ENCODE measurements at regions not wholly inside any gene's neighbourhood (a gene's known extent, or its start where the extent isn't known, plus 50 kb on each side); places are given as distances from the start of the nearest gene placed in this dataset.
A peak's percentile ranks its signal among the peaks of the same experiment; 100 is the strongest.

DNA sequence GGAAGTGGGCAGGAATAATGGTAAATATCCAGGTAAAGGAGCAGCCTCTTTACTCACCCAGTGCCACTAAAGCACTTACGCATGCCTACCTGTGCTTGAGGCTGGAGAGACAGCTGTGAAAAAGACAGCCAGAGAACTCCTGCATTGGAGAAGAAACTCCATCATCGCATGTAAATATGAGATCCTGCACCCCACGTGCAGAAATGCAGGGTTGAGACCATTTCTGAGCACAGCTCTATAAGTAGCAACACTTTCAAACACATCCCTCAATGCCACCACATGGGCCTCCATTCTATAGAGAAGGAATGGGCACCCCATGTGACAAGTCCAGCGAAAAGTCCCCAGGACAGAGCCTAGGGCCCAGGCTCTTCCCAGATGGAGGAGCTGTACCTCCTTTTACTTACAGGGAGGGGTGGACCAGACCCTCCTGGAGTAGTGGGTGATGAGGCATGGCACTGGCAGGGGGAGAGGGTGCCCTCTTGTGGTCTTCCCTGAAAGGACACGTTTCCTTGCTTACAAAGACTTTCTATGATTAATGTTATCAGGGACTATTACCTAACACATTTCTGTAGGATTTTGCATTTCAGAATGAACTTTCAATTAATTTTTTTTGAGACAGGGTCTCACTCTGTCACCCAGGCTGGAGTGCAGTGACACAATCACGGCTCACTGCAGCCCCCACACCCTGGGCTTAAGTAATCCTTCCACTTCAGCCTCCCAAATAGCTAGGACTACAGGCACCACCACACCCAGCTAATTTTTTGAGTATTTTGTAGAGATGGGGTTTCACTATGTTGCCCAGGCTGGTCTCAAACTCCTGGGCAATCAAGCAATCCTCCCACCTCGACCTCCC, 55.3 kb upstream of the IL17B start:
- TF ChIP-seq, protein P1, sequence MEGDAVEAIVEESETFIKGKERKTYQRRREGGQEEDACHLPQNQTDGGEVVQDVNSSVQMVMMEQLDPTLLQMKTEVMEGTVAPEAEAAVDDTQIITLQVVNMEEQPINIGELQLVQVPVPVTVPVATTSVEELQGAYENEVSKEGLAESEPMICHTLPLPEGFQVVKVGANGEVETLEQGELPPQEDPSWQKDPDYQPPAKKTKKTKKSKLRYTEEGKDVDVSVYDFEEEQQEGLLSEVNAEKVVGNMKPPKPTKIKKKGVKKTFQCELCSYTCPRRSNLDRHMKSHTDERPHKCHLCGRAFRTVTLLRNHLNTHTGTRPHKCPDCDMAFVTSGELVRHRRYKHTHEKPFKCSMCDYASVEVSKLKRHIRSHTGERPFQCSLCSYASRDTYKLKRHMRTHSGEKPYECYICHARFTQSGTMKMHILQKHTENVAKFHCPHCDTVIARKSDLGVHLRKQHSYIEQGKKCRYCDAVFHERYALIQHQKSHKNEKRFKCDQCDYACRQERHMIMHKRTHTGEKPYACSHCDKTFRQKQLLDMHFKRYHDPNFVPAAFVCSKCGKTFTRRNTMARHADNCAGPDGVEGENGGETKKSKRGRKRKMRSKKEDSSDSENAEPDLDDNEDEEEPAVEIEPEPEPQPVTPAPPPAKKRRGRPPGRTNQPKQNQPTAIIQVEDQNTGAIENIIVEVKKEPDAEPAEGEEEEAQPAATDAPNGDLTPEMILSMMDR (IDR thresholded peaks at IDR 0.05) = peak; percentile 83
- Histone ChIP-seq H3K27me3 (ENCODE audit: control insufficient read depth, insufficient read depth, low read length) (peaks cover 3% of the 10 kb centered on the region), H3K4me1 (ENCODE audit: control insufficient read depth, insufficient read depth, low read length) (peaks cover 10% of the 10 kb centered on the region), H3K36me3 (ENCODE audit: control insufficient read depth, insufficient read depth, low read length) (no peaks in the 10 kb centered on the region), H3K9me3 (ENCODE audit: control insufficient read depth, insufficient read depth, low read length) (no peaks in the 10 kb centered on the region), H3K27ac (ENCODE audit: low read length) (no peak overlapping the region), H3K4me3 (ENCODE audit: low read length) (no peak overlapping the region)
- intact Hi-C loops (cut with micrococcal nuclease) = loop anchor here (2.0 kb wide), 1 partner anchor 118 kb away; no protein-coding TSS in a partner anchor
- DNase-seq (peak; percentile 31 to 70), ATAC-seq (peak; percentile 53 to 63 (median 55))
- Mint-ChIP-seq H3K9me3 (no peaks in the 10 kb centered on the region), H3K27me3 (ENCODE audit: low read depth in 2 of 2) (peaks cover 9 to 10% of the 10 kb centered on the region in 2 donors), H3K4me3 (no peak overlapping the region), H3K36me3 (no peaks in the 10 kb centered on the region), H3K4me1 (peaks cover 16 to 17% of the 10 kb centered on the region in 2 donors), H3K27ac (peak overlapping the region in 1 of 2 donors; percentile 40)
- 65% methylated on average over 7 of the region's 7 CpGs for WGBS (ENCODE audit: insufficient coverage)

- Mint-ChIP-seq H3K4me3 (no peak overlapping the region), H3K9me3 (no peaks in the 10 kb centered on the region), H3K36me3 (no peaks in the 10 kb centered on the region), H3K27ac (peak overlapping the region in 1 of 2 donors; percentile 40), H3K27me3 (ENCODE audit: low read depth in 2 of 2) (peaks cover 9 to 10% of the 10 kb centered on the region in 2 donors), H3K4me1 (peaks cover 16 to 17% of the 10 kb centered on the region in 2 donors)
- WGBS (ENCODE audit: insufficient coverage) = 82% methylated on average over 6 of the region's 8 CpGs
- no peaks in the 10 kb centered on the region for H3K36me3 ChIP-seq (ENCODE audit: control insufficient read depth, insufficient read depth, low read length)
- DNase-seq = no peak
- H3K4me1 ChIP-seq (ENCODE audit: control insufficient read depth, insufficient read depth, low read length) = peaks cover 14% of the 10 kb centered on the region
- intact Hi-C loops (cut with micrococcal nuclease) = loop anchor here (2.0 kb wide), 1 partner anchor 117 kb away; no protein-coding TSS in a partner anchor
- no peak for ATAC-seq
- no peak overlapping the region for H3K27ac ChIP-seq (ENCODE audit: low read length)
- H3K9me3 ChIP-seq (ENCODE audit: control insufficient read depth, insufficient read depth, low read length) = no peaks in the 10 kb centered on the region
- TF ChIP-seq, protein P1 (IDR thresholded peaks at IDR 0.05) = no peak
- H3K27me3 ChIP-seq (ENCODE audit: control insufficient read depth, insufficient read depth, low read length) = peaks cover 3% of the 10 kb centered on the region
- no peak overlapping the region for H3K4me3 ChIP-seq (ENCODE audit: low read length)
Measured at GRCh38 chr5:149433524-149434131, 54.5 kb upstream of the IL17B start.

DNA sequence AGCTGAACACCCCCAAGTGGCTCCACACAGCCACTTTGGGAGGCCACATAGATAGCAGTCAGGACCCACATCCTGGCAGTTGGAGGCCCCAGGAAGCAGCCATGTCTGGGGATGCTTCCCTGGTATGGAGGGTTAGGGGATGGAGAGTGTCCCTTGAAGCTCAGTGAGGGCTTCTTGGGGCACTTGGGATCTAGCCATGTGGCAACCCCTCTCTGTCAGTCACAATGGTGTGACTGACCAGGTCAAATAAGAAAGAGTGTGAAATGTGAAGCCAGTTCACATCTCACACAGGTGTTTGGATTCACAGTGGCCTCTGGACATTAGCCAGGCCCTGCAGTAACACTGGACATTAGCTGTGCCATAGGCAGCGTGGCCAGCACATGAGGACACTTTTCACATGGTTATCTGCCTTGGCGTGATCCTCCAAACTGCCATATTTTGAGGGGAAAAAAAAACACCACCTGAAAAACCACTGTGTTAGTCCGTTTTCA, 53.9 kb upstream of the IL17B start:
- Mint-ChIP-seq H3K27me3 (ENCODE audit: low read depth in 2 of 2) (peaks cover 5 to 10% of the 10 kb centered on the region in 2 donors), H3K9me3 (no peaks in the 10 kb centered on the region)
- intact Hi-C loops (cut with micrococcal nuclease) = no loop called here

More for the DNA sequence above, 53.9 kb upstream of the IL17B start:
- TF ChIP-seq, protein P1 (IDR thresholded peaks at IDR 0.05) = no peak
- Histone ChIP-seq H3K9me3 (ENCODE audit: control insufficient read depth, insufficient read depth, low read length) (no peaks in the 10 kb centered on the region), H3K27me3 (ENCODE audit: control insufficient read depth, insufficient read depth, low read length) (peaks cover 3% of the 10 kb centered on the region), H3K4me3 (ENCODE audit: low read length) (no peak overlapping the region), H3K27ac (ENCODE audit: low read length) (no peak overlapping the region), H3K4me1 (ENCODE audit: control insufficient read depth, insufficient read depth, low read length) (peaks cover 15% of the 10 kb centered on the region), H3K36me3 (ENCODE audit: control insufficient read depth, insufficient read depth, low read length) (no peaks in the 10 kb centered on the region)
- DNase-seq = no peak
- no peak overlapping the region for H3K4me3 Mint-ChIP-seq
- no peak for ATAC-seq
- peaks cover 16 to 17% of the 10 kb centered on the region in 2 donors for H3K4me1 Mint-ChIP-seq
- H3K36me3 Mint-ChIP-seq = no peaks in the 10 kb centered on the region
- H3K27ac Mint-ChIP-seq = no peak overlapping the region
- WGBS (ENCODE audit: insufficient coverage) = 85% methylated on average over 3 of the region's 3 CpGs
